GM08714 (cell line): ENCODE measurements at regions not wholly inside any gene's neighbourhood (a gene's known extent, or its start where the extent isn't known, plus 50 kb on each side); places are given as distances from the start of the nearest gene placed in this dataset.

Experiments used
- H3K4me3 ChIP-seq: fragments of 200-500 bp; sonication (Bioruptor generic); 2 replicates; pipeline ENCODE4 v1.5.1; 2014; ENCODE audit warnings: mild to moderate bottlenecking, low read length, inconsistent platforms
- ZNF274 ChIP-seq: IDR thresholded peaks from 2 replicates; pipeline ENCODE4 v1.6.1; 2012; ENCODE audit warnings: mild to moderate bottlenecking, low read depth, low read length

DNA sequence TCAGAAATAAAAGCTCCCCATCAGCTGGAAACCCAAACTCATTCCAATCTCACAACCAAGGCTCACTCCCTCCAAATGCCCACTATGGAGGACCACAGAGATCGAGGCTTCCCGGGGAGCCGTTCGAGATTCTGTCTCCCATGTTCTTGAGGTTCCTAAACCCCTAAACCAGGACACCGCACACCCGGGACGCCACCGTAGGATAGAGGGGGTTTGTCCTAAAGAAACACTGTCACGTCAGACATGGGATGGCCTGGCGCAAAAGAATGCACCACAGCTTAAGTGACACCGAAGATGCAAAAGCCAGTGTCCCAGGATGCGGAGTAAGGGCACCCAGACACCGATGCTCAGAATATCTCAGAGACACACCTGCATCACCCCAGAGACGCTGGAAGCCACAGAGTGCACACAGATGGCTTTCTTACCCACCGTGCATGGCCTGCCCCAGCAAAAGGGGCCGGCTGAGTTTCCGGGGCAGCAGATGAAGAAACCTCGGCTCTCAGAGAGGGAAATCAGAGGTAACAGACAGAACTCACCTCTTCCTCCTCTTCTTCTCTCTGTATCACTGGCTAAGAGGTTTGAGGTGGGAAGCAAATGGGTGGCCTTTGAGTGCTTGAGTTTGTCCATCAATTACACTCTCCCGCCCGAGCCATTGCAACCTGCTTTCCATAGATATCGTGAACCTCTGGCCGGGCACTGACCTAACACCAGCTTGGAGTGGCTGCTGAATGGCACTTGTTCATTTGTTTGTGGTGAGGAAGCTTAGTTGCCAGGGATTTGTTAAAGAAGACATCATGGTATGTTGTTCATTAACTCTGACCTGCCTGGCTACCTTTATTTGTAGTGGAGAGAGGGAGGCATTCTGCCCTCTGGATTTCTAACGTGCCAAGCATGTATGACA lies 65.1 kb upstream of the TNRC6C start:
- no peak for TF ChIP-seq ZNF274
- no peak overlapping the region for H3K4me3 ChIP-seq

DNA sequence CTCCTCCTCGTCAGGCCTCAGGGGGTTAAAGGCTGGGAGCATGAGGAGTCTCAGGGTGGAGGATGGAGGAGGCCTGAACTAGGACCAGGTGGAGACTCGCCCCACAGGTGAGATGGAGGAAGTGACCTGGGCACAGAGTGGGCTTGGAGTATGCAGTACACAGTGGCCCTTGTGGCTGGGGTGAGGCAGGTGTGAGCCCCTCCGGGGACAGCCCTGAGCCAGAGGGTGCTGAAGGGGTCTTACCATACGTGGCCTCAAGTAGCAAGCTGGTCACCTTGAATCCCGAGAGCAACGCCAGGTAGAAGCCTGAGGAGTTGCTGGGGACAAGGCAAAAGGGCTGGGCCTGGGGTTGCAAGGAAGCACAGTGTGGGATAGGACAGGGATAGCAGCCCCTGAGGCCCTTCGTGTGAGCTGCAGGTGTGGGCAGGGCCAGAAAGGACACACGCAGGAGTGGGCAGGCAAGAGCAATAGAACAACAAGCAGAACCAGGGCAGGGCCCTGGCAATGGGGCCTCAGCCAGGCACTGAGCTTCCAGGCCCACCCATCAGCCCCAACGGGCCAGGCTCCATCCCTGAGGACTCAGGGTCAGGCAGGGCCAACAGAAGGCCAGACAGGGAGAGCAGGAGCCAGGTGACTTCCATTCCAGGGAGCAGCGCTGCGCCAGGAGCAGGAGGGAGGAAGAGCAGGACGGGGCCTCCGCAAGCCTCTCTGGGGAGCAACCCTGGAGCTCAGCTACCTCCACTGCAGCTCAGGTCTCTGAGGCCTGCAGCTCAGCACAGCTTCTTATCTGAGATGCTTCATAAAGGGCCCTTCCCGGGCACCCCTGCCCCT lies 64.2 kb upstream of the TNRC6C start:
- H3K4me3 ChIP-seq: no peak overlapping the region
- TF ChIP-seq ZNF274: no peak

DNA sequence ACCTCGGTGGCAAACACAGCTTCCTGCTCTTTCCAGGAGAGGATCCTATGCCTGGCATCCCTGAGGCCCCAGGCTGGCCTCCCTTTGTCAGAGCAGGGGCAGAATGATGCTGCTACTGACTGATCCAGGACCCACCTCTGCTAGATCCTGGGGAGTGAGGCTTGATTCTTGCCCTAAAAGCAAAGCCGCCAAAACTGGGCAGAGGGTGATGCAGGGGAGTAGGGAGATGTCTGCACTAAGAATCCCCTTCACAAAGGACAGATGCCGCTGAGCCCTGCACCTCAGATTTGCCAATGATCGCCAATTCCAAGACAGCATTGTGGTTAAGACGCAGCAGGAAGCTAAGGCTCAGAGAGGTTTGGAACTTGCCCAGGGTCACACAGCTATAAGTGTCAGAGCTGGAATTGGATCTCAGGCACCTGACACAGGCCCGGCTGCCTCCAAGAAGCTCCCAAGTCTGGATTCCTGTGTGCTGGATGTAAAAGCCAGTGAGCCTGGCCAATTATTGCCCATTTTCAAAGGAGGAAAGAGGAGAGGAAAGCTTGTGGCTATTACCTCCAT lies 60.7 kb upstream of the TNRC6C start:
- H3K4me3 ChIP-seq: no peak overlapping the region
- TF ChIP-seq ZNF274: no peak

DNA sequence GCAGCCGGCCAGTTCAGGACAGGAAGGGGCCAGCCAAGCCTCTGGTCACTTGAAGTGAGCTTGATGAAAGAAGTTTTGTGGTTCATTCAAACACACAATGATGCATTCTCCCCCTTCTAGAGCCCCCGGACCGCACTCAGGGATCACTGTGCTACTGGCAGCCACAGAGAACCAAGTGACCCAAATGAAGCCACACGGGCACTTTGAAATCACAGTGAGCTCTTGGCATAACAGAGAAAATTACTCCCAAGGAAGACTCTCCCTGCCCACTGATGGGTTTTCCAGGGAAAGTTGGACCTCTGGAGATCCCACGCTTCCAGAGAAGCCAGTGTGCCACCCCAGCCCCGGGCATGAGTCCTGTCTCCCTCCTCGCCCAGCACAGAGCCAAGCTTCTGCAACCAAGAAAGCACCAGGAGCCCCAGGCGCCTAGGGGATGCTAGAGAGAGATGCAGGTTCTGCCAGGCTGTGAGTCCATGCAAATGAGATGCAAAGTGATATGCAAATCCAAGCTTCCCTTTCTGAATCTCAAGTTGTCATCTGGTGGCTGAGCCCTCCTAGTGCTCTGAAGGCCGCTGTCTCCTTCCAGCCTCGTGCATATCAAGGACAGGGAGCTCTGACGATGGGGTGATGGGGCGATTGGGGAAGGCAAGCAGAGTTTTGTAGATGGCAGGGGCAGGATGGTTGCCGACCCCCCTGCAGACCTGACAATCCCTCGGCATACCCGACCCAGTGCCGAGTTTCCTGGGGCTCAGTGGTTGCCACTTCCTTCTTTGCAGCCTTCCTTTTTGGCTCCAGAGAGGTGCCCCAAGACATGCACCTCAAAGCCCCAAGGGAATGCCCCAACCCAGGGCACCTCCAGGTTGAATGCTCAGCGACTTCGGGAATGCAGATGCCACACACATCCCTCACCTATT lies 59.7 kb upstream of the TNRC6C start:
- H3K4me3 ChIP-seq: no peak overlapping the region
- no peak for TF ChIP-seq ZNF274

DNA sequence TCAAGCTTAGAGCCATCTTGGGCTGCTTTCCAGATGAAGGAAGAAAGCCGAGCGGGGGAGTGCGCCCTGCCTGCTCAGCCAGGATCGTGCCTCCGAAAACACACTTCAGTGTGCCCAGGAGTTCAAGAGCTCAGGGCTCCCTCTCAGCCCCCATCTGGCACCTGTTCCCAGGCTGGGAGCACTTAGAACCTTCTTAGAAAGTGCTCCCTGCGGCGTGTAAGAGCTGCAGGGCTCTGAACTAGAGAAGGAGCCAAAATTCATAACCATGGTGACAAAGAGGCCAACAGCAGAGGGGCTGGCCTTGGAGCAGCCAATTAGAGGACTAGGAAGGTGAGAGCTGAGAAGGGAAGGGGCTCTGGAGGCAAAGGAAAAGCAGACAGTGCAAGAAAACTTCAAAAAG lies 59.0 kb upstream of the TNRC6C start:
- TF ChIP-seq ZNF274: no peak

DNA sequence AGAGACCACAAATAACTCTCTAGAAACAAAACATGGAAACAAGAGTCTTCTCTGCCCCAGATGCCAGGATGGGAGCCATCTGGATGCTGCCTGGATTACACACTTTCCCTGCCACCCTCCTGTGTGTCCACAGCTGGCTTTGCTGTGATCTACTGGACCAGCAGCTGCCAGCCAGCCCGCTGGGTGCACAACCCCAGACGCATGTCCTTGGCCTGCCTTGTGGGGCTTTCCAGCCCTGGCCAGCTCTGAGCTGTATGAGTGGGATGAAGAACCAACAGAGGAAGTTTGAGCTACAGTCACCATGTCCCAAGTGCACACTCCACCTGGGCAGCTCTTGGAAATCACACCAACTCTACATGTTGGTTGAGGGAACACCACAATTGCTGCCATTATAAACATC lies 57.0 kb upstream of the TNRC6C start:
- no peak overlapping the region for H3K4me3 ChIP-seq
- no peak for TF ChIP-seq ZNF274

More for the DNA sequence above, 59.0 kb upstream of the TNRC6C start:
- H3K4me3 ChIP-seq: no peak overlapping the region

DNA sequence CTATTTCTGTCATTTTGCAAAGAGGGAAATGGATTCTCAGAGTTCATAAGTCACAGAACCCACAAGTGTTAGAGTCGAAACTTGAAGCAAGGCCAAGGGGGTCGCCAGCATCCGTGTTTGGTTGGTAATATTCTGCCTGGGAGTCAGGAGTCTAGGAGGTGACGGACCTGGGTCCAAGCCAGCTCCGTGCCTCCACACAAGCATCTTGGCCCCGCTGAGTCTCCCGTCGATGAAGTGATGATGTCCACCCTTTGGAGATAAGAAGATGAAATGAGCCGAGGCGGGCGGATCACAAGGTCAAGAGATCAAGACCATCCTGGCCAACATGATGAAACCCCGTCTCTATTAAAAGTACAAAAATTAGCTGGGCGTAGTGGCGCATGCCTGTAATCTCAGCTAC lies 53.2 kb upstream of the TNRC6C start:
- H3K4me3 ChIP-seq: no peak overlapping the region
- no peak for TF ChIP-seq ZNF274

DNA sequence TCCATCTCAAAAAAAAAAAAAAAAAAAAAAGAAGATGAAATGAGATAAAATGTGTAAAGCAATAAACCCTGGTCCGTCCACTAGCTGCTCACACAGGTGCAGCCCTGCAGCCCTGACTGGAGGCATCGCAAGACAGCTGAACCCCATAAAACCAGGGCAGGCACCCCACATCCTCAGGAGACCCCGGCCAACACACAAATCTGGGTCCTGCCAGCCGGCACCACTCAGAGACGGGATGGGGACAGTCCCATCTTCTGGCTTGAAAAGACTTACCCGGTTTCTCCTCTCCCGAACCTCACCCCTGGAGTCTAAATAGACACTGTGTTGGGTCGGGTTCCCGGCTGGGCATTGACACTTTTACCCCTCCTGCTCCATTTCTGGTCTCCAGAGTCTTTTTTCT lies 52.7 kb upstream of the TNRC6C start:
- TF ChIP-seq ZNF274: no peak
- H3K4me3 ChIP-seq: no peak overlapping the region

DNA sequence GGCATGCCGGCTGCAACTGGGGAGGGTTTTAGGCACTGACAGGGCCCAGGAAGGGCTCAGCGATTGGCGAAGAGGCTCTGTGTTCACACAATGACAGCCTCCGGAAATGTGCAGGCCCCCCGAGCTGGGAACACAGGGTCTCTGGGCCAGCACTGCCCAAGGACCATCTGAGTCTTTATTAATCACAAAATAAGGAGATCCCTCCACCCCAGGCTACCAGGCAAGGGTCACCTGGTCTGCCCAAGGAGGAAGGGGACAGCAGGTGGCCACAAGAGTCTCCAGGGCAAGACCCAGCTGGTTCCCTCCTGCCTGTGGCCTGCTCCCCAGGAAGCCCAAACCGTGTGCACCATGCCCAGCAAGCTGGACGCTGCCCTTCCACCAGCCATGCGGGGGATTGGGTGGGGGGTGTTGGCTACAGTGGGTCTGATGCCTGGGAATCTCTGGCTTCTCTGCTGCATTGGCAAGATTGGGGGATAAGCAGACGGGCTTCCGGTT lies 52.1 kb upstream of the TNRC6C start:
- H3K4me3 ChIP-seq: no peak overlapping the region
- no peak for TF ChIP-seq ZNF274

DNA sequence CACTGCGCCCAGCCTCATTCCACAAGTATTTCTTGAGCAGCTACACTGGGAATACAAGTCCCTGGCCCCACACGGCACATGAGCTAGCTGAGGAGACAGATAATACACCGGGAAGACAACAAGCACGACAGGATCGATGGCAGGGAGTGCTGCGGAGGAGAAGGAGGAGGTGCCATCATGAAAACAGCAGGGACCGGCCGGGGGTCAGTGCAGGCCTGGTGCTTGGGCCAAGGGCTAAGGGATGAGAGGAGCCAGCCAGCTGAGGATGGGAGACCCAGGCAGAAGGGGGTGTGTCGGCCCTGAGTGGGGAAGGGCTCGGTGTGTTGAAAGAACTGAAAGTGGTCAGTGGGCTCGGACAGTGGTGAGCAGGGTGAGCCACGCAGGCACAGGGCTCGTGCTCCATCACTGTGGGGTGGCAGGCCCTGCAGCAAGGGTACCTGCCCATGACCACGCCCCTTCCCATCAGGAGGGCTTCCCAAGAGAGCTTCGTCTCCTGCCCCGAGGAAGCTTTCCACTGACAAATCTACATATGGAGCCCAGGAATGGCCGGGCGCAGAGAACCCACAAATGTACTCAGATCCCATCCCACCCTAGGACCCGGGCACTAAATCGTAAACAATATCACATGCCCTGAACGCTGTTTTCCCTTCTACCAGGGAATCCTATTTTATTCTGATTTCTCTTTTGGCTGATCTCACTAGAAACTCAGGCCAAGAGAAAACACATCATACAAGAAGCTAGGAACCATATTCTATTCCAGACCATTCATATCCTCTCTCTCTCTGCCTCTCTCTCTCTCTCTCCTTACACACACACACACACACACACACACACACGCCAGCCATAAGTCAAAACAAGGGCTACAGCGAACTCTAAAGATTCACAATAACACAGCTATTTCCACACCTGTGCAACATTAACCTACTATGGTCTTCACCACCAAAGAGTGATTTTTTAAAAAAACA lies 50.7 kb upstream of the TNRC6C start:
- H3K4me3 ChIP-seq: no peak overlapping the region
- no peak for TF ChIP-seq ZNF274

DNA sequence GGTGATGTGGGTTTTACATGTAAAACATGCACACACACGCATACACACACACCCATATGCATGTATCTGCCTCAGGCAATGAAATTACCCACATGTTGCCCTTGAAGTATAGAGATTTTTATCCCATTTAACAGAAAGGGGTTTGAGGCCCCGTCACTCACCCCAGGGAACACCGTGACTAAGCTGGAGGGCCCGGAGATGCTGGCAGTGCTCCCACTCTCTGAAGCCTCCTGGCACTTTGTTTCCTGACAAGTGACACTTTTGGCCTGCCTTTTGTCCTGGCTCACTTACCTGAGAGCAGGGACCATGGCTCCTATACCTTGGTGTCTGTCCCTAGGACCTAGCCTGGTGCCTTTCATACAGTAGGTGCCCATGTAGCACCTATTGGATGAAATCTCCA lies 50.0 kb upstream of the TNRC6C start:
- TF ChIP-seq ZNF274: no peak
- no peak overlapping the region for H3K4me3 ChIP-seq
